ENCODE measurements at regions not wholly inside any gene's neighbourhood (a gene's known extent, or its start where the extent isn't known, plus 50 kb on each side); places are given as distances from the start of the nearest gene placed in this dataset.

GRCh38 chr3:107452436-107452835 is 70.3 kb upstream of the BBX start:
- Histone ChIP-seq H2BK5ac (ENCODE audit: insufficient read length, low read length) (no peak overlapping the region), H3K9ac (ENCODE audit: extremely low read depth, insufficient read length, low read length) (no peak overlapping the region), H3K4me1 (ENCODE audit: insufficient read depth, low read length) (no peaks in the 10 kb centered on the region), H2BK120ac (ENCODE audit: low read depth, low read length, poor library complexity, severe bottlenecking) (no peak overlapping the region), H4K8ac (replicated peaks; ENCODE audit: insufficient read length, low read depth, low read length) (no peak overlapping the region), H2BK15ac (ENCODE audit: low read depth, low read length) (no peak overlapping the region), H3K56ac (ENCODE audit: insufficient read length, low read depth, low read length) (no peak overlapping the region), H3K23me2 (ENCODE audit: insufficient read length, low read depth, low read length, poor library complexity, severe bottlenecking) (no peaks in the 10 kb centered on the region), H3K79me2 (ENCODE audit: insufficient read depth, low read length) (no peaks in the 10 kb centered on the region), H2AK5ac (ENCODE audit: insufficient read length, low read length) (no peak overlapping the region), H3K18ac (ENCODE audit: insufficient read length, low read depth, low read length) (no peak overlapping the region), H3K27ac (ENCODE audit: insufficient read length, low read depth, low read length) (no peak overlapping the region), H2BK12ac (ENCODE audit: insufficient read length, low read depth, low read length) (no peak overlapping the region), H4K5ac (ENCODE audit: insufficient read length, low read depth, low read length) (no peak overlapping the region), H4K91ac (ENCODE audit: insufficient read length, low read depth, low read length) (no peak overlapping the region), H3K23ac (ENCODE audit: insufficient read length, low read depth, low read length) (no peak overlapping the region), H3K4me2 (ENCODE audit: insufficient read depth, insufficient read length, low read length) (no peak overlapping the region), H3K14ac (ENCODE audit: insufficient read depth, low read length) (no peak overlapping the region), H3K4ac (ENCODE audit: low read depth, low read length) (no peak overlapping the region), H3T11ph (ENCODE audit: low read length) (no peak overlapping the region), H3K9me3 (ENCODE audit: control insufficient read depth, low read depth, low read length) (no peaks in the 10 kb centered on the region), H3K27me3 (ENCODE audit: insufficient read depth, low read length) (no peaks in the 10 kb centered on the region), H4K20me1 (ENCODE audit: control insufficient read depth, insufficient read depth, insufficient read length) (no peaks in the 10 kb centered on the region), H3K79me1 (ENCODE audit: insufficient read depth, low read depth, low read length, poor library complexity, severe bottlenecking) (no peaks in the 10 kb centered on the region), H2BK20ac (ENCODE audit: low read depth, low read length, poor library complexity, severe bottlenecking) (no peak overlapping the region), H2AFZ (ENCODE audit: low read length) (no peak overlapping the region)
- no peak overlapping the region for H3K4me3 Mint-ChIP-seq
- H3K27me3 Mint-ChIP-seq (ENCODE audit: low read depth): no peaks in the 10 kb centered on the region
- H3K9me3 Mint-ChIP-seq: no peaks in the 10 kb centered on the region
- no peak overlapping the region for H3K27ac Mint-ChIP-seq
- no peak for DNase-seq
- H3K4me1 Mint-ChIP-seq: no peaks in the 10 kb centered on the region
- WGBS (ENCODE audit: extremely low coverage, insufficient read length, low lambda C conversion rate): no CpG with 5 or more reads among the region's 2 CpGs
- no peak for TF ChIP-seq CTCF (conservative IDR thresholded peaks at IDR 0.05)
- no peaks in the 10 kb centered on the region for H3K36me3 Mint-ChIP-seq (ENCODE audit: insufficient read depth in 1 of 3, low read depth in 3 of 3)
